GM12872 (cell line): ENCODE measurements at regions not wholly inside any gene's neighbourhood (a gene's known extent, or its start where the extent isn't known, plus 50 kb on each side); places are given as distances from the start of the nearest gene placed in this dataset.

Experiments used
- TF ChIP-seq, protein P1 (sequence below): IDR thresholded peaks from 3 replicates; pipeline ENCODE4 v1.5.1; 2011; ENCODE audit warnings: low read depth, mild to moderate bottlenecking, low read length, moderate library complexity; ENCODE audit not compliant: insufficient read depth

DNA sequence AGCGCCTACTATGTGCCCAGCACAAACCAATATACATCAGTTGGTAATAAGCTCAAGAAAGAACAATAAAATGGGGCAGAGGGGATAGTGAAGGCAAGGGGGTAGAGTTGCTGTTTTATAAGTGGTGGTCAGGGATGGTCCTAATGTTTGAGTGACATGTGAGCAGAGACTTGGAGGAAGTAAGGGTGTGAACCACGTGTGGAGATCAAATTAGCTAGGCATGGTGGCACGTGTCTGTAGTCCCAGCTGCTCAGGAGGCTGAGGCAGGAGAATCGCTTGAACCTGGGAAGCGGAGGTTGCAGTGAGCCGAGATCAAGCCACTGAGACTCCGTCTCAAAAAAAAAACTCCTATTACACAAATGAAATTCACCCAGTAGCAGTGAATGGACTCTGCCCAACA lies 56.5 kb downstream of the IRX6 start:
- TF ChIP-seq, protein P1, sequence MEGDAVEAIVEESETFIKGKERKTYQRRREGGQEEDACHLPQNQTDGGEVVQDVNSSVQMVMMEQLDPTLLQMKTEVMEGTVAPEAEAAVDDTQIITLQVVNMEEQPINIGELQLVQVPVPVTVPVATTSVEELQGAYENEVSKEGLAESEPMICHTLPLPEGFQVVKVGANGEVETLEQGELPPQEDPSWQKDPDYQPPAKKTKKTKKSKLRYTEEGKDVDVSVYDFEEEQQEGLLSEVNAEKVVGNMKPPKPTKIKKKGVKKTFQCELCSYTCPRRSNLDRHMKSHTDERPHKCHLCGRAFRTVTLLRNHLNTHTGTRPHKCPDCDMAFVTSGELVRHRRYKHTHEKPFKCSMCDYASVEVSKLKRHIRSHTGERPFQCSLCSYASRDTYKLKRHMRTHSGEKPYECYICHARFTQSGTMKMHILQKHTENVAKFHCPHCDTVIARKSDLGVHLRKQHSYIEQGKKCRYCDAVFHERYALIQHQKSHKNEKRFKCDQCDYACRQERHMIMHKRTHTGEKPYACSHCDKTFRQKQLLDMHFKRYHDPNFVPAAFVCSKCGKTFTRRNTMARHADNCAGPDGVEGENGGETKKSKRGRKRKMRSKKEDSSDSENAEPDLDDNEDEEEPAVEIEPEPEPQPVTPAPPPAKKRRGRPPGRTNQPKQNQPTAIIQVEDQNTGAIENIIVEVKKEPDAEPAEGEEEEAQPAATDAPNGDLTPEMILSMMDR, result no peak

DNA sequence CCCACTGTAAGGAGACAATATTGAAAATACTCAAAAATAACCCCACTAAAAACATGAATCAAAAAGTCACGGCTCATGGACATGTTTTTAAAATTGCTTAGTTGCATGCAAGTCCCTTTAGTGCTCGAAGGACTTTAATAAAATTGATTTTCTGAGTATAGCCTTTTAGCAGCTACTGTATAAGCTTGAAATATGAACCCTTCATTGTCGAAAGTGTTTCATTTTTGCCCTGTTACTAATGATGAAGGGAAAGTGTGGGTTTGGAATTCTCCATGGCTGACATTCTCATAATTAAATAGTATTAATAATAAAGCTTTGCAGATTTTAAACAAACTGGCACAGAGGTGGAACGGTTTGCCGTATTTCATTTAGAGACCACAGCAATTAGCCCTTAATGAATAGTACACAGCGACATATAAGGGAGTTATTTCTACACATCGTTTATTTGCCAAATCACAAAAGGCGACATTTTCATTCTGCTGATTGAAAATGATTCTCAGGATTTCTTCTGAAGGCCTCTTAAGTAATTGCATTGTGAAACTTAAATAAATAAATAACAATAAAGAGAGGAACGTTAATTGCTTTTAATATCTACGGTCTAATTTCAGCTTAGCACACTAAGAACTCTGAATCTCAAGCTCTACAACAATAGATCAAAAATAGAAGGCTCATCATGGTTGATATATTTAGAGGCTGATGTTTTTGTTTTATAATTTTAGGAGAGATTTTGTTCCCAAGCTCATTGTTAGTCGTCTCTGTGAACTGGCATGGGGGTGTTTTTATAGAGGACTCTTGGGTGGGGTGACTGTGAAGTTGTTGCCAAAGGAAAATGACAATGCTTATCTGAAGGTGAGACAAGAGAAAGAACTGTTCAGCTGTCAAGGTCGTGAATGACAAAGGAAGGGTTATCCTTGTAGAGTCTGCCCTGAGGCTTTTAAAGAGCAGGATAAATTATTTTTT lies 60.6 kb downstream of the IRX6 start:
- TF ChIP-seq, protein P1, result no peak

DNA sequence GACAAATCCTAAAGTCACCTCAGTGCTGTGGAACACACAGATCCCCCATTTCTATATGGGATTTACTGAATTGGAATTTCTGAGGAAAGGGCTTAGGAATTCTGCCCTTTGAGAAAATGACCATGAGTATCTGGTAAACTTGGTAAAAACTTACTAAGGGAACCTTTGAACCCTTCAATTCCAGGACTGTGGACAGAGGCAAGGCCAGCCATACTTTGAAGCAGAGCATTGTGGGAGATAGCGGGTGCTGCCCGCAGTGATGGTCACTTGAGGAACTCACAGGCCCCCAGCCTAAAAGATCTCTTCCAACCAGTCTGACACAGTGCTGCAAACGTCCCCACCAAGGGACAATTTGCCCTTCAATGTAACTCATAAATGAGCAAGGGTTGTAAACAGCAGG lies 61.4 kb downstream of the IRX6 start:
- TF ChIP-seq, protein P1, result no peak

DNA sequence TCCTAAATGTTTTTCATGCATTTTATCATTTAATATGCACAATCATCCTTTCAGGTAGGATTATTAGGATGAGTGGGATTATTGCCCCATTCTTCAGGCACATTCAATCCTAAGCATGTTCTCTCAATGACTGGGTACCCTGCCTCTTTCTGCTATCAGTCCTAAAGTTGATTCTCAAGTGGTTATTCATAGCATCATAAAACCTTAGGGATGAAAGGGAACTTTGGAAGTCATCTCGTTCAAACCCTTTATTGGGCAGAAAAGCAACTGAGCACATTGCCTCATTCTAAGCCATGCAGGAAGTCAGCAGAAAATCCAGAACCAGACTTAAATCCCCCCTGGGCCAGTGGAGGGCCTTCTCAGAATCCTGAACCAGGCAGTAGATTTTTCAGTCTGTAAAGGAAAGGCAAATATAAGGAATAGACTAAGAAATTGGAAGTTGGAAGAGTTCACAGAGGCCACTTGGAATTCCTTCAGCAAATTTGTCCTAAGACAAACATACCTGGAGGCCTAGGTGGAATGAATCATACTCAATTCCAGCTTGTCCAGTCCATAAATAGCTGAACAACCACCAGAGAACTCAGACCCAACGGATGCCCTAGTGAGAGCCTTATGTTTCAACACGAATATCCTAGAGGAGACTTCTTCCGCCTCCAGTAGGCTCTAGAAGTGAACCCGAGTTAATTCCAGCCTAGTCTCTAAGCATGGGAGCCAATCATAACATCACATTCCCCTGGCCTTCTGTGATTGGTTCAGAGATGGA lies 62.7 kb downstream of the IRX6 start:
- TF ChIP-seq, protein P1, result no peak

DNA sequence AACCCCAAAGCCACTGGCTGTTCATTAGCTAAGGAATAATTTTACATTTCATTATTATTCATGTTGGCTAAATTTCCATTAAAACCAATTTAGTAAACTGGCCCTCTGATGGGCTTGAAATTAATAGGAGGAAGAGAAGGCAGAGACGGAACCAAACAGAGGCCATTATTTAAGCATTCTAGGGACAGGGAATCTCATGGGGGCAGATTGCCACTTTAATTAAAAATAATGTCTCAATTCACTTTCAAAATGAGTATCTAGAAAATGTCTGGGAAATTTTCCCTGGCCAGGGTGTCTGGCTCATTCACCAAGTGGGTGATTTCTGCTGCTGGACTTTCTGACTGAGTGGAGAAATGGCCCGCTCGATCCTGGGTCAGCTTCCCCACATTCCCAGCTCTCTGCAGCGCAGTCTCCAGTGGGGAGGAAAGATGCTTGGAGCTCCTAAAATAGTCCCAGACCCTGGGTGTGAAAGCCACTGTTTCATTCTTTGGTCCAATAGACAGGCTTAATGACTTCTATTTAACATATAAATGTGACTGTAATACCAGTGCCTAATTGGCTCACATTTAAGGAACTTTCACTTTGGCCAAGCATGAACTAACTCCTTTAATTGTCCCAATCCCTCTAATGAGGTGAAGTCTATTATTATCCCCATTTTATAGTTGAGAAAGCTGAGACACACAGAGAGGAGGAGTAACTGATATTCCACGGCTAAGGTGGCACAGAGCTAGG lies 64.3 kb downstream of the IRX6 start:
- TF ChIP-seq, protein P1, result no peak

DNA sequence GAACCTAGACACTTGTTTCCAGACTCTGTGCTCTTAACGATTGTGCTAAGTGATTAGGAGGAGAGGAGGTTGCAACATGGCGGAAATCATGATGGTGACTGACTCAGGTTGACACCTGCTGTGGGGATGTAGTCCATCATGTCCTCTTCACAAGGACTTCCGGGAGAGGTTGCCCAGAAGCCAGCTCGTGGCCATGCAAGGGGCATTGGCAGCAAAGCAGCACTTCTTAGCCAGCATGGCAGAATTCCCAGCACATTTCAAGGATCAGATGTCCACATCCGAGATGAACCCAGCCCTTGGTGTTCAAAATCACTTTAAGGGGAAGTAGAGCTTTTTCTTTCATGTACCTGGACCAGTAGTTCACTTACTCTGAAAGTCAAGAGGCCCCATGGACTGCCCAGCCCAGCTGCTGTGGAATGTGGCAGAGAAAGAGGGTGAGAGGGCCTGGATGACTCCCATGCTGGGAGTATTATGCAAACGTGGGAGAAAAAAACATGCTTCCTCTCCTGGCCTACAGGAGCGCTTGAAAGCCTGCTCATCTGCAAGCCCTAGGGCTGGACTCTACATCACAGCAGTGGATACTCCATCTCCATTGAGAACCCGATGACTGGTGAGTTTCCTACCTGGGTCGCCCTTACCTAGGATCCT lies 65.5 kb downstream of the IRX6 start:
- TF ChIP-seq, protein P1, result no peak
